GM19468 (cell line): ENCODE measurements at regions not wholly inside any gene's neighbourhood (a gene's known extent, or its start where the extent isn't known, plus 50 kb on each side); places are given as distances from the start of the nearest gene placed in this dataset.
"Not testable (repeated sequence)": the region's sequence is repeated elsewhere in the genome, so short reads cannot be mapped to it uniquely, and the experiment has no call there.

Experiments used
- ATAC-seq: cut with Tn5 transposase; IDR thresholded peaks from one replicate; pipeline ENCODE4 v1.9.1; 2021; ENCODE audit warnings: mild to moderate bottlenecking, moderate library complexity, moderate number of reproducible peaks; ENCODE audit not compliant: unreplicated experiment; ENCODE audit errors: extremely low read depth

GRCh38 chr1:168461108-168461507 lies 82.7 kb downstream of the XCL2 start:
- ATAC-seq: not testable (repeated sequence)

- not testable (repeated sequence) for ATAC-seq
Observed at GRCh38 chr1:168457296-168457695, 86.5 kb downstream of the XCL2 start.

- ATAC-seq: no peak
Observed at GRCh38 chr1:168455764-168456163, 88.0 kb downstream of the XCL2 start.

DNA sequence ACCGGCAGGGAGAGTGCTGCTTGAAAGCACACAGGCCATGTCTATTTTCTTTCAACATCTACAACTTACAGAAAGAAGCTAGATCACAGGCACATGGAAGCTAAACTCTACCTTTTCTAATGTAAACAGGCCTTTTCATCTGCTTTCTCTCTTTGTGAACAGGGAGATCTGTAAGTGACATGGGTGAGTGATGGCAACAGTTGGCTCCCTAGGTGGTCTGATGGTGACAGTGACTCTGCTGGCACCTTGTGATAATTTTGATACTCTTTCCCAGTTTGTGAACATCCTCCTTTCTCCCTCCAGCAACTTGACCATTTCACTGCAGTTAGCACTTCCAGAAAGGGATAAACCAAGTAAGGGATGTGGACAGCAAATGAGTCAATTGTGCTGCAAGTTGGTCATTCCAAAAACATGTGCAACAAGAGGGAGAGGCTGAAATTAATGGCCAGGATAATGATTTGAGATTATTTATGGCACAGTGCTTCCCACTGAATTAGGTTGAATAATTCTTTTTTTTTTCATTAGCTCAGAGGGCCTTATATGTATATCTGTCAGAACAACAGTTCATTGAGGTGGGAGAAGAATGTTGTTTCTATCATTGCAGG lies 89.5 kb downstream of the XCL2 start:
- ATAC-seq: no peak

DNA sequence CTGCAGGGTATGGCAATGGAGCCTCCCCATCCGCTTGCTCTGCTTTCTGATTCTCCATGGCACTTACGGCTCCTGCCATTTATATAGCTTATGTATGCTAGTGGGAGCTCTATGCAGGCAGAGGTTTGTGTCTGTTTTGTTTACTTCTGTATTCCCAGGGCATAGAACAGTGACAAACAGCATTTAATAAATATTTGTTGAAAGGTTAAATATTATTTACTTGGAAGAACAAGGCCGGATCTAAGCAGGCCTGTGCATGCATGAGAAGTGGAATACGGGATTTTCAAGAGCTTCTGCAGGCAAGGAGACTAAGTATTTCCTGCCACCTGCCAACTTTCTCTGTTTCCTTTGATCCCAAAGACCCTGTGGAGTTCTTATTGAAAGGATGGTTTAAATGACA lies 90.7 kb downstream of the XCL2 start:
- no peak for ATAC-seq

- no peak for ATAC-seq
Observed at GRCh38 chr1:168452329-168452728, 91.5 kb downstream of the XCL2 start.

DNA sequence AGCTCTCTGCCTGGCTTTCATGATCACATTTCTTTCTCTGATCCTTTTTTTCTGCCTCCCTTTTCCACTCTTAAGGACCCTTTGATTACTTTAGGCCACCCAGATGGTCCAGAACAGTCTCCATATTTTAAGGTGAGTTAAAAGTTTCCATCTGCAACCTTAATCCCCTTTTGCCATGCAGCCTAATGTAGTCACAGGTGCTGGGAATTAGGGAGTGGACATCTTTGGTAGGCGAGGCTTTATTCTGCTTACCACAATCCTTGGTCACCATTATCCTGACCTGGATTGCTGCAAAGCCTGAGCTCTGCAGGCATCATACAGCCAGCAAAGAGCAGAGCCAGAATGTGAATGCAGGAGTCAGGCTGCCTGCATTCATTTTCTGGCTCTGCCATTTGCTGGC lies 95.9 kb downstream of the XCL2 start:
- no peak for ATAC-seq

DNA sequence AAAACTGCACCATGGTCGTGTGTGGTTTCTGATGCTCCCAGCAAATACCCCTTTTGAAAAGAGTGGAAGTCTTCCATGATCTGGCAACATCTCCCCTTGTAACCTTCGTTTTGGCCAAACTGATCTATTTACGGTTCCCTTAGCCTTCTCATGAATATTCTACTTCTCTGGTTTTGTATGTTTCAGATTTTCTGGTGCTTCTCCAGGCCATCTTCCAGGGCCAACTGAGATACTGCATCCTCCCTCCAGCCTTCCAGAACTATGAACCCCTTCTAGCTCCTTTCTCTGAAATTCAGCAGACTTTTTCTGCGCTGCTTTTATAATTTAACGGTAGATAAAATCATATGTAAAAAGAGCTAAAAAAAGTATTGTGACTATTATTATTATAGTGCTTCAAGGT lies 97.7 kb downstream of the XCL2 start:
- ATAC-seq: no peak

GRCh38 chr1:168443899-168444298 lies 99.9 kb downstream of the XCL2 start:
- ATAC-seq: no peak

- ATAC-seq: no peak
Observed at GRCh38 chr1:168443356-168443755, 100.4 kb downstream of the XCL2 start.

DNA sequence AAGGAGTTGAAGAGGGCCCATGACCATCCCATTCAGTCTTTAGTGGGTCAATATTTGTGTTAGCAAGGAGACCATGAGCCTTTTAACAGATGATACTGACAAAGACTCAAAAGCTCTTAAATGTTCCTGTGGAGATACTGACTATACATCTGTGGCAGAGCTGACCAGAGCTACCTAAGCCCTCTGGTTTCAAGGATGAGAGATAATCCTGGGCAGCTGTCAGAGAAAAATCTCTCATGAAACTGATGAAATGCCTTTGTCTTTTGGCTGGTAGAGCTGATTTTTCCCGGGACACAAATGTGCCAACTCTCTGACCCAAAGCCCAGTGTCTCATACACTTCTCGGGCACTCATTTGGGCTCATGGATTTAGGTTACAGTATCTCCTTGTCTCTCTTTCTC lies 100.9 kb downstream of the XCL2 start:
- ATAC-seq: no peak

- ATAC-seq: no peak
Observed at GRCh38 chr1:168441745-168442144, 102.1 kb downstream of the XCL2 start.

DNA sequence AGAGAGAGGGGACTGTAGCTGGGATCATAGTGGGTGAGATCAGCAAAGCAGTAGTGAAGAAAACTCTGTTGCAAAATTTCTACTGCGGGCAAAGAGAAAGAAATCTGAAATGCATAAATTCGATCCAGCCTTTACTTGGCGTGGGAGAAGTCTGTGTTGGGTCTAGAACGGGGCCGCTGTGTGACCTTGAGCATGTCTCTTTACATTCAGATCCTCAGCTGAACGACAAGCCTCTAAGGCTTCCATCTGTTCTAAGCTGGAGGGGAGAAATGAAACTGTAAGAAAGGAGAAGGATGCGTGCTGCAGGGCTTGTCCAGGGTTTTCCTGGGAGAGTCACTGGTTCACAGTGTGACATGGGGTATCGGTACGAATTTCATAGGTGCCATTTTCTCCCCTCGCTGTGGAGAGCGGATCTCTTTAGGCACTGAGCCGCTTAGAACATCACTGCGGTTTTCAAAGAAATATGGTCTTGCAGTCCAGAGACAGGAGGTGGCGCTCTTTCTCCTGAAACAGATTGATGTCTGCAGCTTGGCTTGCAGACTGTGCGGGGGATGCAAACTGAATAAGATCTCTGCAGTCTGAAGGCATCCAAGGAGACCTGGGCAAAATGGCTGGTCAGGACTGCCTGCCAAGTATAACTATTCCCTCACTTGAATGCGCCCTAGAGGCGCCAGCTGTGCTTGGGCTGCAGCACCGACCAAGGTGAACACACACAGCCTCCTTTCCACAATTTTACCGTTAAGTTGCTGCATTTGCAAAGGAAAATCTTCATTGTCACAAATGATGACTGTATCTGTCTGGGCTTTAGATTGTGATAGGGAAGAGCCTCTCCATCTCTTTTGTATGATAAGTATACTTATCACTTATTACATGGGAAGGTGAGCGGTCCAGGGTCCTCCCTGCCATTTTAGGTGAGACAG lies 104.1 kb downstream of the XCL2 start:
- ATAC-seq: peak; percentile 74

- no peak for ATAC-seq
Observed at GRCh38 chr1:168438626-168439025, 105.2 kb downstream of the XCL2 start.

GRCh38 chr1:168437821-168438220 lies 106.0 kb downstream of the XCL2 start:
- ATAC-seq: no peak

- ATAC-seq: no peak
Observed at GRCh38 chr1:168435439-168435838, 108.4 kb downstream of the XCL2 start.

DNA sequence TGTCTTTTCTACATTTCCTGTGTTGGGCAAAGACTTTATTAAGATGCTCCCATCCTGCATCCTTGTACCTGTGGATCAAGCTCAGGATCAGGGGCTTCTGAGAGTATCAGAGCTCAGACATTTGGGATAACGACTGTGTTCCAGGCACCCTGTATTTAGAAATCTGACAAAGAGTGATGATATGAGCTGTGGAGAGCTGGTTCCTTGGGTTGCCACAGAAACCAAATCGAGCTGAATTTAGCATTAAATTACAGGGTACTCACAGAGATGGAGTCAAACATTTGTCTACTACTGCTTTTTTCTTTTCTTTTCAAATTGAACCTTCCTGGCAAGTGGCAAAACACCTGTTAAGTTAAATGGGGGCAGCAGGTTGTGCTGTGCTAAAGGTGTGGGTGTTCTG lies 110.6 kb downstream of the XCL2 start:
- ATAC-seq: no peak

DNA sequence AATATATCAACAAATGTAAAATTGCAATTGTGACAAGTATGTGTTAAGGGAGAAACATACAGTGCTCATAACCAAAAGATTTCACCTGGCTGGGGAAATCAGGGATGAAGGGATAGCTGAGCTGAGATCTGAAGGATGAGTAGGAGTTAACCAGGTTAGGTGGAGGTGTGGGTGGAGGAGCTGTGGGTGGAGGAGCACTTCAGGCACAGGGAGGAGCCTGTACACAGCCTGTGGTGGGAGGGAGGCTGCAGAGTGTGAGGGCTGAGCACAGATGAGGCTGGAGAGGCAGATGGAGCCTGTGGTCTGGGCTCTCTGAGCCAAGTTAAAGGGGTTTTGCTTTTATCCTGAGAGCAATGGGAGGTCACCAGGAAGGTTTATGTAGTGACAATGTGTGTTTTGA lies 111.9 kb downstream of the XCL2 start:
- ATAC-seq: no peak

- ATAC-seq: no peak
Observed at GRCh38 chr1:168430321-168430720, 113.5 kb downstream of the XCL2 start.

DNA sequence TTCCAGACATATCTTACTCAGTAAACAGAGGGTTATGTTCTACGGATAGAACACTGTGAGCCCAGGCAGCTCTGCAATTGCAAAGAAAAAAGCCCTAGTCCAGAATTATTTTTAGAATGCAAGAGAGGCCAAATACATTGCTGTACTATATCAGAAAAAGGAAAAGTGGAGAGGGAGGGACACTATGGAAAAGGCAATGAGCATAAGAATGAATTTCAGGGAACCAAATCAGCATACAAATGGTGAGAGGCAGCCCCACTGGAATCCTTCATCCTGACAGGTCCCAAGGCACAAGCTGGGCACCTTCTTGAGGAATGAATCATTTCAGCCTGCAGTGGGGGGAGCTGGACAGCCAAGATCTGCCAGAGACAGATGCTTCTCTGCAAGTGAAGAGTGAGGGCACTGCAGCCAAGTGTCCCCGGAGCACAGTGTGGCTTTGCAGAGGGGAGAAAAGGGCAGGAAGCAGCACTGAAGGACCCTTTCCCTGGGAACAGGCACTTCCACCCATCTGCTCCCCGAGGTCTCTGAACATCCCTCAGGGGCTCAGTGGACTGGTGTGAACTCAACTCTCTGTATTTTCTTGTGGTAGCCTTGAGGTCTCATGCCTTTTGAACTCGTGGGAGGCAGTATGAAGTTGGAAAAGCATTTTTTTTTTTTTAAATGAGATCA lies 115.6 kb downstream of the XCL2 start:
- no peak for ATAC-seq

- no peak for ATAC-seq
Observed at GRCh38 chr1:168427051-168427450, 116.7 kb downstream of the XCL2 start.
